NCI-H2227 treated with DMSO at 0.1 percent for 48 hours (cell line): ENCODE measurements at regions not wholly inside any gene's neighbourhood (a gene's known extent, or its start where the extent isn't known, plus 50 kb on each side); places are given as distances from the start of the nearest gene placed in this dataset.

Source experiments
- DNase-seq: peaks from one replicate; lab custom pipeline; 2025; lab: John Stamatoyannopoulos, UW

- no peak for DNase-seq
Measured at GRCh38 chr1:42034426-42034825, 115.7 kb upstream of the HIVEP3 start.

- DNase-seq, result no peak
Measured at GRCh38 chr1:42033629-42034028, 114.9 kb upstream of the HIVEP3 start.

- DNase-seq, result no peak
Measured at GRCh38 chr1:42017730-42018129, 99.0 kb upstream of the HIVEP3 start.

- no peak for DNase-seq
Measured at GRCh38 chr1:42017259-42017658, 98.5 kb upstream of the HIVEP3 start.

- no peak for DNase-seq
Measured at GRCh38 chr1:42014823-42015222, 96.1 kb upstream of the HIVEP3 start.

- DNase-seq, result no peak
Measured at GRCh38 chr1:42013881-42014470, 95.3 kb upstream of the HIVEP3 start.

GRCh38 chr1:42012852-42013251, 94.1 kb upstream of the HIVEP3 start:
- DNase-seq, result no peak

GRCh38 chr1:42010381-42010780, 91.7 kb upstream of the HIVEP3 start:
- DNase-seq, result no peak

- DNase-seq, result no peak
Measured at GRCh38 chr1:42008264-42008663, 89.5 kb upstream of the HIVEP3 start.

- no peak for DNase-seq
Measured at GRCh38 chr1:42006836-42007235, 88.1 kb upstream of the HIVEP3 start.

- DNase-seq, result no peak
Measured at GRCh38 chr1:42006093-42006492, 87.4 kb upstream of the HIVEP3 start.

- no peak for DNase-seq
Measured at GRCh38 chr1:42005530-42005929, 86.8 kb upstream of the HIVEP3 start.

GRCh38 chr1:42004860-42005259, 86.1 kb upstream of the HIVEP3 start:
- no peak for DNase-seq

- no peak for DNase-seq
Measured at GRCh38 chr1:42004322-42004721, 85.6 kb upstream of the HIVEP3 start.

GRCh38 chr1:42003433-42003832, 84.7 kb upstream of the HIVEP3 start:
- no peak for DNase-seq

GRCh38 chr1:42002220-42002619, 83.5 kb upstream of the HIVEP3 start:
- DNase-seq, result no peak

GRCh38 chr1:42000766-42001165, 82.0 kb upstream of the HIVEP3 start:
- DNase-seq, result no peak

GRCh38 chr1:41999884-42000283, 81.2 kb upstream of the HIVEP3 start:
- no peak for DNase-seq

- no peak for DNase-seq
Measured at GRCh38 chr1:41998250-41998649, 79.5 kb upstream of the HIVEP3 start.

- no peak for DNase-seq
Measured at GRCh38 chr1:41997153-41997552, 78.4 kb upstream of the HIVEP3 start.

GRCh38 chr1:41995441-41996130, 76.9 kb upstream of the HIVEP3 start:
- no peak for DNase-seq

GRCh38 chr1:41994195-41994894, 75.6 kb upstream of the HIVEP3 start:
- no peak for DNase-seq

GRCh38 chr1:41983451-41983850, 64.7 kb upstream of the HIVEP3 start:
- no peak for DNase-seq
